Erythroblast (primary cell): ENCODE measurements at regions not wholly inside any gene's neighbourhood (a gene's known extent, or its start where the extent isn't known, plus 50 kb on each side); places are given as distances from the start of the nearest gene placed in this dataset.

ENCODE experiments used
- GATA1 ChIP-seq: IDR thresholded peaks from 2 replicates; pipeline ENCODE4 v1.6.1; 2011; ENCODE audit warnings: low read depth, mild to moderate bottlenecking, control low read depth, low read length, moderate library complexity
- POLR2A ChIP-seq: IDR thresholded peaks from 2 replicates; pipeline ENCODE4 v1.6.1; 2011; ENCODE audit warnings: mild to moderate bottlenecking, low read length

- no peak for TF ChIP-seq POLR2A
- no peak for TF ChIP-seq GATA1
Measured at GRCh38 chr2:138269765-138270164, 231.8 kb upstream of the SPOPL start.
